MM.1S (cell line): ENCODE measurements at regions not wholly inside any gene's neighbourhood (a gene's known extent, or its start where the extent isn't known, plus 50 kb on each side); places are given as distances from the start of the nearest gene placed in this dataset.

ENCODE experiments used
- CTCF ChIP-seq: fragments of 300-600 bp; sonication (generic); IDR thresholded peaks from 2 replicates; pipeline ENCODE4 v1.5.1; 2016; ENCODE audit warnings: antibody characterized with exemption, low read length, mixed read lengths
- EZH2 ChIP-seq: fragments of 300-600 bp; sonication (generic); optimal IDR thresholded peaks from 2 replicates; pipeline ENCODE3; 2017; ENCODE audit warnings: low read depth, mild to moderate bottlenecking, antibody characterized with exemption, low read length, mixed read lengths

- TF ChIP-seq CTCF, result no peak
- no peak for TF ChIP-seq EZH2
Measured at GRCh38 chr11:13116491-13116890, 107.4 kb downstream of the RASSF10 start.
